GM12872 (cell line): ENCODE measurements at regions not wholly inside any gene's neighbourhood (a gene's known extent, or its start where the extent isn't known, plus 50 kb on each side); places are given as distances from the start of the nearest gene placed in this dataset.

Source experiments
- CTCF ChIP-seq: IDR thresholded peaks from 3 replicates; pipeline ENCODE4 v1.5.1; 2011; ENCODE audit warnings: low read depth, mild to moderate bottlenecking, low read length, moderate library complexity; ENCODE audit not compliant: insufficient read depth

GRCh38 chr3:168730073-168730472, 634.3 kb upstream of the GOLIM4 start:
- TF ChIP-seq CTCF, result no peak

- no peak for TF ChIP-seq CTCF
These were observed 626.4 kb upstream of the GOLIM4 start for GRCh38 chr3:168722091-168722490.

- no peak for TF ChIP-seq CTCF
These were observed 619.0 kb upstream of the GOLIM4 start for GRCh38 chr3:168714609-168715240.

GRCh38 chr3:168709073-168709472, 613.3 kb upstream of the GOLIM4 start:
- no peak for TF ChIP-seq CTCF

GRCh38 chr3:168707900-168708299, 612.2 kb upstream of the GOLIM4 start:
- TF ChIP-seq CTCF, result no peak

GRCh38 chr3:168705412-168705811, 609.7 kb upstream of the GOLIM4 start:
- TF ChIP-seq CTCF, result no peak

GRCh38 chr3:168696051-168696450, 600.3 kb upstream of the GOLIM4 start:
- TF ChIP-seq CTCF, result no peak
